K562 (cell line): ENCODE measurements at regions not wholly inside any gene's neighbourhood (a gene's known extent, or its start where the extent isn't known, plus 50 kb on each side); places are given as distances from the start of the nearest gene placed in this dataset.

Experiments used
- ATAC-seq: fragments of 200-7000 bp; cut with Tn5 transposase; 3 replicates; pipeline ENCODE4 v1.9.1; 2020; ENCODE audit warnings: moderate library complexity
- BruUV-seq: library from RNA; stranded (reverse); fragments of 400-500 nt; replicated peaks from 2 replicates; lab custom pipeline; 2021; lab: Mats Ljungman, UMichigan
- CTCF ChIA-PET: fragments of 300-600 bp; formaldehyde crosslinking; extraction: SDS; loops from one replicate; lab custom pipeline; 2021; ENCODE audit warnings: low intra/inter-chr PET ratio; lab: Yijun Ruan, JAX
- POLR2A ChIA-PET: fragments of 300-600, 350-650 bp; sonication (Branson Sonifier 250); formaldehyde crosslinking; extraction: SDS; loops from one replicate; lab custom pipeline; 2021; ENCODE audit warnings: antibody characterized with exemption, inconsistent platforms; lab: Yijun Ruan, JAX
- DNase-seq, 4 experiments: peaks; one replicate each; pipeline versions ENCODE4 v3.0.0 to v3.0.0-alpha.2; 2011 to 2018; ENCODE audit warnings: low spot score in 3 of 4, mixed read lengths in 3 of 4; ENCODE audit errors: extremely low read depth in 1 of 4
- FAIRE-seq: peaks from 2 replicates; lab custom pipeline; 2011; peaks lifted over from hg19 to GRCh38; lab: Jason Lieb, UNC
- H2AFZ ChIP-seq: 2 replicates; pipeline ENCODE4 v1.6.0; 2011; ENCODE audit warnings: low read depth, low read length, control low read depth, inconsistent platforms
- H3K27ac ChIP-seq: fragments of 200-600 bp; 3 replicates; pipeline ENCODE4 v1.8.0; 2011; ENCODE audit warnings: low read depth, mild to moderate bottlenecking, control low read depth, inconsistent platforms, low read length, moderate library complexity, mixed read lengths; ENCODE audit errors: extremely low read depth
- H3K27me3 ChIP-seq, 2 experiments: fragments of 300-600 bp in 1 of 2; 2 replicates in 1 of 2; 3 replicates in 1 of 2; pipeline versions ENCODE4 v1.6.0 to v1.8.0; 2011; ENCODE audit warnings: inconsistent platforms in 2 of 2, low read length in 2 of 2, mild to moderate bottlenecking in 1 of 2, mixed read lengths in 1 of 2, moderate library complexity in 1 of 2; ENCODE audit not compliant: control insufficient read depth in 2 of 2, insufficient read depth in 2 of 2
- H3K36me3 ChIP-seq: fragments of 300-600 bp; 3 replicates; pipeline ENCODE4 v1.8.0; 2011; ENCODE audit warnings: mild to moderate bottlenecking, low read length, inconsistent platforms; ENCODE audit not compliant: control insufficient read depth, insufficient read depth
- H3K4me1 ChIP-seq, 2 experiments: fragments of 200-600 bp in 1 of 2; replicated peaks in 1 of 2; 2 replicates in 1 of 2; 3 replicates in 1 of 2; pipeline versions ENCODE4 v1.5.1 to v1.8.0; 2011; ENCODE audit warnings: inconsistent platforms in 2 of 2, low read length in 2 of 2, mild to moderate bottlenecking in 1 of 2, mixed read lengths in 1 of 2, moderate library complexity in 1 of 2; ENCODE audit not compliant: control insufficient read depth in 2 of 2, insufficient read depth in 2 of 2
- H3K4me2 ChIP-seq: 2 replicates; pipeline ENCODE4 v1.6.1; 2011; ENCODE audit warnings: low read length, control low read depth, inconsistent platforms, mixed read lengths; ENCODE audit not compliant: insufficient read depth
- H3K4me3 ChIP-seq: fragments of 200-600 bp; sonication (generic), shearing (Covaris generic); 2 replicates; pipeline ENCODE4 v1.5.1; 2016; ENCODE audit warnings: control low read depth, inconsistent platforms
- H3K79me2 ChIP-seq: fragments of 200-600 bp; 3 replicates; pipeline ENCODE4 v1.8.0; 2011; ENCODE audit warnings: low read length, inconsistent platforms; ENCODE audit not compliant: control insufficient read depth, insufficient read depth
- H3K9ac ChIP-seq, 2 experiments: 2 replicates each; pipeline versions ENCODE4 v1.6.0 to v1.6.1; 2011; ENCODE audit warnings: low read depth in 2 of 2, low read length in 2 of 2, control low read depth in 1 of 2, inconsistent platforms in 1 of 2, mild to moderate bottlenecking in 1 of 2, mixed read lengths in 1 of 2; ENCODE audit not compliant: insufficient read depth in 1 of 2
- H3K9me1 ChIP-seq: one replicate; pipeline ENCODE4 v1.6.0; 2011; ENCODE audit warnings: inconsistent platforms, mild to moderate bottlenecking, low read length, moderate library complexity; ENCODE audit not compliant: control insufficient read depth, insufficient read depth
- H3K9me3 ChIP-seq: replicated peaks from 2 replicates; pipeline ENCODE4 v1.5.1; 2011; ENCODE audit warnings: low read depth, low read length, inconsistent platforms; ENCODE audit not compliant: control insufficient read depth, insufficient read depth
- H4K20me1 ChIP-seq: replicated peaks from 2 replicates; pipeline ENCODE4 v1.6.1; 2011; ENCODE audit warnings: low read length, inconsistent platforms, mixed read lengths; ENCODE audit not compliant: control insufficient read depth, insufficient read depth
- FIP1L1 ChIP-seq: fragments of 200-400 bp; formaldehyde crosslinking; IDR thresholded peaks from 2 replicates; pipeline ENCODE4 v1.6.1; 2018; ENCODE audit warnings: mild to moderate bottlenecking, low read depth, low read length; ENCODE audit not compliant: poor library complexity, severe bottlenecking
- NFE2 ChIP-seq: IDR thresholded peaks from 2 replicates; pipeline ENCODE4 v1.6.1; 2014; ENCODE audit warnings: antibody characterized with exemption, low read depth
- NR2C2 ChIP-seq, 2 experiments: fragments of 200-800 bp in 1 of 2; sonication (Bioruptor generic) in 1 of 2; sonication (generic) in 1 of 2; formaldehyde crosslinking in 1 of 2; IDR thresholded peaks; 2 replicates each; pipeline versions ENCODE4 v1.6.1 to v1.8.0; 2016 to 2022; ENCODE audit warnings: mild to moderate bottlenecking in 1 of 2, missing compliant biosample characterization in 1 of 2, missing genetic modification characterization in 1 of 2, missing genetic modification reagents in 1 of 2
- PHF21A ChIP-seq: fragments of 450-650 bp; IDR thresholded peaks from 2 replicates; pipeline ENCODE4 v1.6.1; 2017; ENCODE audit warnings: low read depth, borderline replicate concordance
- POLR2AphosphoS2 ChIP-seq: IDR thresholded peaks from 2 replicates; pipeline ENCODE4 v1.6.1; 2012; ENCODE audit warnings: low read length, improper control_type of control experiment
- SP1 ChIP-seq: sonication (generic); formaldehyde crosslinking; IDR thresholded peaks from 2 replicates; pipeline ENCODE4 v1.8.1; 2022; ENCODE audit warnings: mild to moderate bottlenecking, missing genetic modification reagents
- ZKSCAN1 ChIP-seq: fragments of 150-350 bp; IDR thresholded peaks from 2 replicates; pipeline ENCODE4 v1.6.1; 2016; ENCODE audit warnings: low read depth, low read length
- ZNF124 ChIP-seq: sonication (generic); formaldehyde crosslinking; IDR thresholded peaks from 2 replicates; pipeline ENCODE4 v1.8.1; 2022; ENCODE audit warnings: missing genetic modification reagents
- ZNF175 ChIP-seq: fragments of 200-800 bp; sonication (Bioruptor generic); IDR thresholded peaks from 2 replicates; pipeline ENCODE4 v1.6.1; 2016; ENCODE audit warnings: low read depth, mild to moderate bottlenecking, missing genetic modification characterization, missing compliant biosample characterization
- ZNF589 ChIP-seq: fragments of 200-800 bp; sonication (Bioruptor generic); IDR thresholded peaks from 2 replicates; pipeline ENCODE4 v1.6.1; 2016; ENCODE audit warnings: low read depth, missing genetic modification characterization, missing compliant biosample characterization
- ZNF644 ChIP-seq: fragments of 200-800 bp; sonication (Bioruptor generic); IDR thresholded peaks from 2 replicates; pipeline ENCODE4 v1.6.1; 2016; ENCODE audit warnings: low read depth, missing genetic modification characterization, missing compliant biosample characterization
- ZNF699 ChIP-seq: fragments of 250-450 bp; sonication (Bioruptor Pico); IDR thresholded peaks from 2 replicates; pipeline ENCODE4 v1.8.0; 2021; ENCODE audit warnings: mild to moderate bottlenecking, moderate library complexity; ENCODE audit not compliant: insufficient replicate concordance
- WGBS: fragments of 100-300 bp; shearing (Covaris generic); methylation state at CpG from one replicate; pipeline ENCODE4 v1.1.6; 2016; ENCODE audit warnings: low coverage, mixed read lengths; ENCODE audit not compliant: insufficient coverage; ENCODE audit errors: missing lambda C conversion rate; 5-methylcytosine and 5-hydroxymethylcytosine counted together
- in situ Hi-C: fragments of 300-500 bp; cut with MboI; formaldehyde crosslinking; loops from 4 replicates; pipeline ENCODE4 v1.15.0; 2018; ENCODE audit warnings: inconsistent platforms, mixed read lengths
- intact Hi-C: fragments of 100-400 bp; cut with micrococcal nuclease; formaldehyde crosslinking; loops from 2 replicates; pipeline ENCODE4 v1.14.2; 2022
- TF ChIP-seq, protein P1 (sequence below): fragments of 250-450 bp; sonication (Bioruptor Pico); IDR thresholded peaks from 2 replicates; pipeline ENCODE4 v1.5.0; 2021; ENCODE audit warnings: mild to moderate bottlenecking, borderline replicate concordance

DNA sequence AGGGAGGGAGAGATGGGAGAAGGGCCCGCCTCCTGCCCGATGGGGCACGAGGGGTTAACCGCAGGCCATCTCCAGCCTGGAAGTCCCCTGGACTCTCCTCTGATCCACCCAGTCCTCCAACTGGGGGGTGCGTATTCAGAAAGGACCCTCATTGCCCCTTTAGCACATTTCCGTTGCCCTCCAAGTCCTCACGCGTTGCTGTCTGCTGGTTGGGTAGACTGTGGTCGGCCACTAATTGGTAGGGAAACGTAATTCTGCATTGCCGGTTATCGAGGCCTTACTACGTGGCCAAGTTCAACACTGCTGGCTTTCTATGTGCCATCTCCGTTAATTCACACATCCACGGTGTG, 103.4 kb downstream of the FOXL1 start:
- Histone ChIP-seq H3K27ac (no peak overlapping the region), H3K4me2 (no peak overlapping the region), H3K79me2 (no peaks in the 10 kb centered on the region), H3K4me1 (peaks cover 0 to 5% of the 10 kb centered on the region in 2 experiments; a peak in 1 of 5 replicates), H2AFZ (no peak overlapping the region), H3K9me1 (no peaks in the 10 kb centered on the region), H3K9ac (no peak overlapping the region), H3K36me3 (no peaks in the 10 kb centered on the region), H3K4me3 (no peak overlapping the region), H3K27me3 (peaks cover 13 to 43% of the 10 kb centered on the region in 2 experiments; a peak in 4 of 5 replicates), H3K9me3 (no peaks in the 10 kb centered on the region), H4K20me1 (no peaks in the 10 kb centered on the region)
- no TSS peak for BruUV-seq
- TF ChIP-seq ZNF175 (0 out of 2 replicates have a peak, but pooled peaks have one; percentile 4), NR2C2 (CRISPR knock-in tag; IDR thresholded peaks at IDR 0.05) (no peak), NR2C2 (tag; IDR thresholded peaks at IDR 0.05) (peak; percentile 31; the same call in 1 of the 2 replicates), ZNF589 (CRISPR knock-in tag) (0 out of 2 replicates have a peak, but pooled peaks have one; percentile 12), ZNF699 (no peak), ZNF124 (CRISPR knock-in tag) (no peak), POLR2AphosphoS2 (no peak), FIP1L1 (no peak), PHF21A (no peak), ZNF644 (tag) (no peak), SP1 (no peak), NFE2 (no peak), ZKSCAN1 (no peak)
- TF ChIP-seq, protein P1, sequence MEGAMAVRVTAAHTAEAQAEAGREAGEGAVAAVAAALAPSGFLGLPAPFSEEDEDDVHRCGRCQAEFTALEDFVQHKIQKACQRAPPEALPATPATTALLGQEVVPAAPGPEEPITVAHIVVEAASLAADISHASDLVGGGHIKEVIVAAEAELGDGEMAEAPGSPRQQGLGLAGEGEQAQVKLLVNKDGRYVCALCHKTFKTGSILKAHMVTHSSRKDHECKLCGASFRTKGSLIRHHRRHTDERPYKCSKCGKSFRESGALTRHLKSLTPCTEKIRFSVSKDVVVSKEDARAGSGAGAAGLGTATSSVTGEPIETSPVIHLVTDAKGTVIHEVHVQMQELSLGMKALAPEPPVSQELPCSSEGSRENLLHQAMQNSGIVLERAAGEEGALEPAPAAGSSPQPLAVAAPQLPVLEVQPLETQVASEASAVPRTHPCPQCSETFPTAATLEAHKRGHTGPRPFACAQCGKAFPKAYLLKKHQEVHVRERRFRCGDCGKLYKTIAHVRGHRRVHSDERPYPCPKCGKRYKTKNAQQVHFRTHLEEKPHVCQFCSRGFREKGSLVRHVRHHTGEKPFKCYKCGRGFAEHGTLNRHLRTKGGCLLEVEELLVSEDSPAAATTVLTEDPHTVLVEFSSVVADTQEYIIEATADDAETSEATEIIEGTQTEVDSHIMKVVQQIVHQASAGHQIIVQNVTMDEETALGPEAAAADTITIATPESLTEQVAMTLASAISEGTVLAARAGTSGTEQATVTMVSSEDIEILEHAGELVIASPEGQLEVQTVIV (CRISPR knock-in tag): no peak
- CTCF ChIA-PET: no interaction called here
- POLR2A ChIA-PET: no interaction called here
- in situ Hi-C loops: no loop called here
- intact Hi-C loops: no loop called here
- ATAC-seq (no peak), FAIRE-seq (no peak), DNase-seq (no peak)
- WGBS: 1% methylated on average over 15 of the region's 15 CpGs
